Astrocyte of the spinal cord (primary cell): ENCODE measurements at regions not wholly inside any gene's neighbourhood (a gene's known extent, or its start where the extent isn't known, plus 50 kb on each side); places are given as distances from the start of the nearest gene placed in this dataset.
"Not testable (repeated sequence)": the region's sequence is repeated elsewhere in the genome, so short reads cannot be mapped to it uniquely, and the experiment has no call there.

Experiments used
- DNase-seq: peaks from one replicate; pipeline ENCODE4 v3.0.0; 2011; ENCODE audit warnings: low read depth, low spot score
- H3K4me3 ChIP-seq: 2 replicates; pipeline ENCODE4 v1.5.1; 2011; ENCODE audit warnings: low read depth, mild to moderate bottlenecking, low read length, moderate library complexity
- in situ Hi-C: cut with HindIII; loops from 2 replicates; pipeline ENCODE4 v1.10.0; 2017; ENCODE audit warnings: low sequenced_read_pairs

GRCh38 chr7:76875760-76876159 lies 156.4 kb downstream of the SPDYE17 start:
- DNase-seq, in situ Hi-C loops, H3K4me3 ChIP-seq: not testable (repeated sequence)

GRCh38 chr7:76870504-76870808 lies 161.7 kb downstream of the SPDYE17 start:
- in situ Hi-C loops, H3K4me3 ChIP-seq, DNase-seq: not testable (repeated sequence)

- in situ Hi-C loops, H3K4me3 ChIP-seq, DNase-seq: not testable (repeated sequence)
Measured at GRCh38 chr7:76867364-76867889, 164.7 kb downstream of the SPDYE17 start.

GRCh38 chr7:76863150-76863773 lies 168.9 kb downstream of the SPDYE17 start:
- DNase-seq, in situ Hi-C loops, H3K4me3 ChIP-seq: not testable (repeated sequence)

GRCh38 chr7:76862241-76862640 lies 169.9 kb downstream of the SPDYE17 start:
- H3K4me3 ChIP-seq, in situ Hi-C loops: not testable (repeated sequence)

GRCh38 chr7:76859933-76860332 lies 172.2 kb downstream of the SPDYE17 start:
- H3K4me3 ChIP-seq, DNase-seq, in situ Hi-C loops: not testable (repeated sequence)

More at GRCh38 chr7:76862241-76862640, 169.9 kb downstream of the SPDYE17 start:
- DNase-seq = not testable (repeated sequence)

GRCh38 chr7:76854631-76855030 lies 177.5 kb downstream of the SPDYE17 start:
- DNase-seq, H3K4me3 ChIP-seq, in situ Hi-C loops: not testable (repeated sequence)

- H3K4me3 ChIP-seq, in situ Hi-C loops, DNase-seq: not testable (repeated sequence)
Measured at GRCh38 chr7:76852787-76853584, 179.2 kb downstream of the SPDYE17 start.

- in situ Hi-C loops, DNase-seq, H3K4me3 ChIP-seq: not testable (repeated sequence)
Measured at GRCh38 chr7:76852362-76852761, 179.8 kb downstream of the SPDYE17 start.

GRCh38 chr7:76851617-76852016 lies 180.5 kb downstream of the SPDYE17 start:
- DNase-seq, H3K4me3 ChIP-seq, in situ Hi-C loops: not testable (repeated sequence)

- DNase-seq, in situ Hi-C loops, H3K4me3 ChIP-seq: not testable (repeated sequence)
Measured at GRCh38 chr7:76849887-76850563, 182.1 kb downstream of the SPDYE17 start.

GRCh38 chr7:76839879-76840278 lies 192.3 kb downstream of the SPDYE17 start:
- in situ Hi-C loops, DNase-seq, H3K4me3 ChIP-seq: not testable (repeated sequence)

- DNase-seq, H3K4me3 ChIP-seq, in situ Hi-C loops: not testable (repeated sequence)
Measured at GRCh38 chr7:76839214-76839613, 192.9 kb downstream of the SPDYE17 start.

GRCh38 chr7:76838357-76838756 lies 193.8 kb downstream of the SPDYE17 start:
- in situ Hi-C loops, H3K4me3 ChIP-seq, DNase-seq: not testable (repeated sequence)

- in situ Hi-C loops = not testable (repeated sequence)
Measured at GRCh38 chr7:76829233-76829632, 202.2 kb upstream of the POMZP3 start.

GRCh38 chr7:76826181-76826580 lies 199.1 kb upstream of the POMZP3 start:
- H3K4me3 ChIP-seq, in situ Hi-C loops, DNase-seq: not testable (repeated sequence)

More at GRCh38 chr7:76829233-76829632, 202.2 kb upstream of the POMZP3 start:
- H3K4me3 ChIP-seq, DNase-seq: not testable (repeated sequence)

- in situ Hi-C loops, DNase-seq, H3K4me3 ChIP-seq: not testable (repeated sequence)
Measured at GRCh38 chr7:76809856-76810255, 182.8 kb upstream of the POMZP3 start.
